T-helper 1 cell treated with Interleukin-12 subunit alpha and Interleukin-12 subunit beta and Interleukin-4 antibody, amounts not matched to agents 30 ng/mL and 1 ng/mL, for 36 hours (primary cell): ENCODE measurements at regions not wholly inside any gene's neighbourhood (a gene's known extent, or its start where the extent isn't known, plus 50 kb on each side); places are given as distances from the start of the nearest gene placed in this dataset.
"Not testable (repeated sequence)": the region's sequence is repeated elsewhere in the genome, so short reads cannot be mapped to it uniquely, and the experiment has no call there.

ENCODE experiments used
- intact Hi-C: fragments of 100-400 bp; cut with micrococcal nuclease; formaldehyde crosslinking; loops from one replicate; pipeline ENCODE4 v1.15.1; 2024

DNA sequence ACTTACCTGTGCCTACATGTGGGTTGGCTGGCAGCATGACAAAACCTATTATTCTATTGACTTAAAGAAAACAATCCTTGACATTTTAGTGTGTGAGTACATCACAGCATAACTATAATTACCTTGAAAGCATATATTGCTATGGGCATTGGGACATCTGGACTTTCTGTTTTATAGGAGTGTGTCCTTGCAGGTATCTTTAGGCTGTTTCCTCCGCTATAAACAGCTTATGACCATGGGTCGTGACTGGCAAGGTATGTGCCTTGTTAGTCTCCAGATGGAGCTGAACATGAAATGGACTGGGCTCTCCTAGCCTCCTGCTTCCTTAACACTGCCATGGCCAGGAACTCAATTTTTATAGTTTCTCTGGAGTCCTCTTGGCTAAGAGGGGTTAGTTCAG is 317.4 kb upstream of the COBL start:
- intact Hi-C loops: no loop called here

DNA sequence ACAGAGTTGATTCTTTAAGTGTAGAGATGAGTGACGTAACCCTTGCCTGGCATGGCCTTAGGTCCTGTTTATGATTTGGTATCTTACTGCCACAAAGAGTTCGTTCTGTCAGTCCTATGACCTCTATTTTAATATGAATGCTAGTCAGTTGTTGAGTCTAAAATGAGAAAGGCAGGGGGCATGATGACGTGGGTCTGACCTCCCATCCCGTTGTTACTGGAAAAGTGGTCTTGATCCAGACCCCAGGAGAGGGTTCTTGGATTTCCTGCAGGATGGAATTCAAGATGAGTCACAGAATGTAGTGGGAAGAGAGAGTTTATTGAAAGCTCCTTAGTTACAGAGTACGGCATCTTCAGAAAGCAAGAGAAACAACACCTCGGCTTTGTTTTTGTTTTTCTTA is 317.0 kb upstream of the COBL start:
- intact Hi-C loops: no loop called here

DNA sequence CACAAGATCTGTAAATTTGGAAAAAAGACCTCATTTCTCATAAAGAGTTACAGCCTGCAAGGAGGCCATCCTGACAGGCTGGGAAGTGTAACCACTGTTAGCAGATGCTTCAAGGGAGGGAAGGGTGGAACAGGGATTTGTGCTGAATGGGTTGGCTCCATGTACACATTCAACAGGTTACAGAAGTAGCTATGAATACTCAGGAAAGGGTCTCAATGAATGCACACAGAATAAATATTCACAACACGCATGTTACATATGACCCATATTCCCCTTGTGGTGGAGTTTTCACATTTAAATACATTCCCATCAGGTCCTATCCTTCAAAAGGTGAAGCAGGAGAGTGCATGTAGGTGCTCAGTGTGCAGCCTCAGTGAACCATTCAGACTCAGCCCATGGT is 316.4 kb upstream of the COBL start:
- intact Hi-C loops: no loop called here

DNA sequence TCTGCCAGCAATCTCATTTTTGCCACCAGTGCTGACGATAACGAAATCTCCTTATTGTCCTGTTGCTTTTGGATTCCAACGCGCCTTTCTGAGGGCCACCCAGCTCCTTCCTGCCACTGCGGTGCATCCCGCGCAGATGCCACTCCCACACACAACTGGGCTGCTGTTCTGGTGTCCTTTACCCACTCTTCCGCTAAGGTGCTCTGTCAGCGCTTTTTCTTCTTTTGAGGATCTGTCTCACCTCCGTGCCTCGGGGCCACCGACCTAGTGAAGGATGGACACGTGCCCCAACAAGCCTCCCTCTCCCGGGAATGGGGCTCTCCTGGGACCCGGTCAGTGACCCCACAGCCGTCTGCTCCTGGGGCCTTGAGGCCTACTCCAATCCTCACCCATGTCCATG is 314.3 kb upstream of the COBL start:
- intact Hi-C loops: no loop called here

DNA sequence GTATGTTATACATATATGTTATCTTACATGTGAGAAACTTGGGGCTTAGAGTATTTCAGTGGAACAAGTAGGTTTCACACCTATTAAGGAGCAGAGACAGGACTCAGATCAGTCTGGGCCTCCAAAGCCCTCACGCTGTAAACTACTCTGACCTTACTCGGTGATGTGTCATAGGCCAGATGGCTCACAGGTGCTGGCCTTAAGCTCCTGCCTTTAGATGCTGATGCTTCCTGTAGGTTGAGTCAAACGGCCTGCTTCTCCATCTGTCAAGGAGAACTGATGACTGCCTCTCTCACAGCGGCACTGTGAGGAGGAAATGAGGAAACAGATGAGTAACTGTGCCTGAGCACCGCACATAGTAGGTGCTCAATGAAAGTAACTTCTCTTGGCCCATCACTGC is 312.6 kb upstream of the COBL start:
- intact Hi-C loops: no loop called here

DNA sequence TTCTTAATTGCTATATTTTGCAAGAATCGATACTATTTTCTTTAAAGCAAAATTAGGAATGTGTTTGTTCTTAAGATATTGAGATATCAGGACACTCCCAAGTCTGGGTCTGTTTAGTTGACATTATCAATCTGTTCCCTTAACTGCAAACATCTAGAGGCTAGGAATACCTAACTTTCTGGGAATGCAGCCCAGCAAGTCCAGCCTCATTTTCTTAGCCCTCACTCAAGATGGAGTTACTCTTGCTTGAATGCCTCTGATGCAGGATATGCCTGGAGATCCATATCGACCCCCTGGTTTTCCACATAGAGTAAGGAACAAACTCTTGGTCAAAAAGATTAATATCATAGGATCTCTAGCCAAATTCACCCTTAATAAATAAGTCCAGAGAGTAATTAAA is 305.3 kb upstream of the COBL start:
- intact Hi-C loops: no loop called here

DNA sequence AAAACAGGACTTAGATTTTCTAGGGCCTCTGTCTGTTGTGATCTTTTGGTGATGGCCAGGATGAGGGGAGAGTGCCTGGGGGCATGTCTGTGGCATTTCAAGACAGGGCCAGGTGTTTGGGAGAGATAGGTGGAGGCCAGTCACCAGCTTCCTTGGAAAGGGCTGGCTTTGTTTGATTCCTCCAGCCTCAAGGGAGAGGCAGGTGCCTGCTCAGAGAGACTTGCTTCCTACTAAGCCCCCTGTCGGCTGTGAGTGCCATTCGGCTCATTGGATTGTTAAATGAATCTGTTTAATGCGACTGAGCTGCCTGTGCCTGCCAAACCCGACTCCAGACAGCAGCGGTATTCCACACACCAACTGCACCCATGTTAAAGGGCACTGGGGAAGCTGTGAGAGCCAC is 304.1 kb upstream of the COBL start:
- intact Hi-C loops: no loop called here

DNA sequence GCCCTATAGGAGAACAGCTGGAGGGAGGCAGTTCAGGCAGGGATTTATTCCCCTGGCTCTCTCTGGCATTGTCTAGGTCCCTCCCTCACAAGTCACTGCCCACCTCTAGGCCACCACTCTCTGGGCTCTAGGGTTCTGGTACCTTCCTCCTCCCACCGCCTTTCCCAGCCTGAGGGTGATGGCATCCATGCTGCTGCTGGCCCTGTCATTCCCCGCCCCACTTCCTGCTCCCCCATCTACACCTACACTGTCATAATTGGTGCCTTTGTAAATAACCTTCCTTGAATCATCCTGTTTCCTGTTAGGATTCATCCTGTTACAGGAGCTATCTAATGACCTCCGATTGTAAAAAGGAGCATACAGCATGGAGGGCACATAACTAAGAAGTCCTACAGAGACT is 303.3 kb upstream of the COBL start:
- intact Hi-C loops: no loop called here

DNA sequence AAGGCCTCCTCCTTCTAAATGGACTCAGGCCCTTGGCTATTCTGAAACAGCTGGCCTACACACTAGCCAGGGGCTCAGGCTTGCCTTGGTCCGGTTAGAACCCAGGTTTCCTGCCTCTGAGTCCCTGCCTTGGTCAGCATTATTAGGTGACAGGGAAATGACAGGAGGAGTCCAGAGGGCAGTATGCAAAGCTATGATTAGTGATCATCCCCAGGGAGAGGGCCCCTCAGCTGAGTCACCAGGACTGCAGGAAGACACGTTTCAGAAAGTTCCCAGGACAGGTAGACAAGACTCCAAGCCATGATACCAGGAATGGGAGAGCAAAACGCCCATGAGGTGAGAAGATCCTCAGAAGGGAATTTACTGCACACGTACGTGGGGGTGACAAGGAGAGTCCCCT is 301.1 kb upstream of the COBL start:
- intact Hi-C loops: no loop called here

DNA sequence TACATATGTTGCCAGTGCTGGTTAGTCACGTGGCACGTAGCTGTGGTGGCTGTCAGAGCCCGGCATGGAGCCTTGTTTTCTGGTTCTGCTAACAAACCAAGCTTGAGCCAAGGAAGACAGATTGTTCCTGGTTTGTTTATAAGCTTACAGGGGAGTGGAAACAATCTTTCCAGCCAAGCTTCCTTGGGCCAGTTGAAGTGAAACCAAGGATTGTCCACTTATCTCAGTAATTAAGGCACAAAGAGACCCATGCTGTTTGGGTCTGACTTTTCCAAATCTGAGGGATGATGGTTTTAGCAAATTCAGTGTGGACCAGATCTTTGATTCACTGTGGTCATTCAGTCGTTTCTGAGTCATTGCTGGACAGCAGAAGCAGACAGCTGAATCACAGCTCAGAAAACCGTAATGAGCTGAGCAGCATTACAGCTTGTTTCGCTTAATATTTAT is 297.3 kb upstream of the COBL start:
- intact Hi-C loops: no loop called here

DNA sequence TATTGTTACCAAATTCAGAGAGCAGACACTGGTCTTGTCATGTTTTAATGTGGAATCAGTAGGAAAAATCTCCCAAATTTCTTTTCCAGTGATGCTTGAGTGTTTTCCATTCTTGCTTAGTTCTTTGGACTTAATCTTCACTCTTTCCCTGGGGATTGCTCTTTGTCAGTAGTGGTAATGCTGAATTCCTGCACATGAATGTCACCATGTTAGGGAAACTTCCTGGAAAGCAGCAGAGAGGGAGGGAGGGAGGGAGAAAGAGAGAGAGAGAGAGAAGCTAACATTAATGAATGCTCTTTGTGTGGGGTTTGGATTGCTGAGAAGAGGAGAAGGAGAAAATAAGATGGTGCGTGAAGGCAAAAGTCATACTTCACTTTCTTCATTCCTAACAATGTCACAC is 295.3 kb upstream of the COBL start:
- intact Hi-C loops: no loop called here

DNA sequence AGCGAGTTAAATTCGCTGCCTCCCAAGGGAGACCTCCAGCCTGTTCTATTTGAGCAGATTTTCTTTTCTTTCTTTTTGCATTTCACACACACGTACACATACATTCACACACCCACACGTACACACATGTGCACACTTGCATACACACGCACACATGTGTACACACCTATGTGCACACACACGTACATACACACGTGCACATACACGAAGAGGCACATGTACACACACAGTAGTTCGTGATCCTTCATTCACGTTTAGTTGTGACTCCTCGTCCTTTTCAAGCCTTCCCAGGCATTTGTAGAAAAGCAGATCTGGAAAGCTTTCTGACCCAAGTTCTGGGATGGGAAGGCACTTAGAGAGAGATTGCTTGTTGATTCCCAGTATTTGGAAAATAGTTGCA is 290.8 kb upstream of the COBL start:
- intact Hi-C loops: no loop called here

DNA sequence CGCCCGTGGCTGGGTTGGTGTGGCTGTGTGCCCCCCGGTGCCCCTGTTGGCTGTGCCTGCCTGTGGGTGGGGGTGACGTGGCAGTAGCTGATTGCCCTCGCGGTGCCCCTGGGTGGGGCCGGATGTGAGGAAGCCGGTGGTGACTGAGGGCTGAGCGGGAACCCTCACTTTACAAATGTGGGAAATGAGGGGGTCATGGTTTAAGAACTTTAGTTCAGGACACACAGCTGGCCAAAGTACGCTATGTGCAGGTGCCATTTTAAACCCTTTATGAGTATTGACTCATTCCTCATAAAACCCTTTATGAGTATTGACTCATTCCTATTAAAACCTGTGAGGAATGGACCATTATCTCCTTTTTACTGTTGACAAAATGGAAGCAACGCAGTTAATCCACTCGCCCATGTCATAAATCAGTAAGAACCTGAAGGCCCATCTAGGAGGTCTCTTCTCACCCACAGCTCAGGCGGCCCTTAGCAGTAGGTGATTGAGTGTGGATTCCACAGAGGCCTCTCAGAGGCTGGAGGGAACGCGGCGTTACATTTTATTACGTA is 290.1 kb upstream of the COBL start:
- intact Hi-C loops: no loop called here

DNA sequence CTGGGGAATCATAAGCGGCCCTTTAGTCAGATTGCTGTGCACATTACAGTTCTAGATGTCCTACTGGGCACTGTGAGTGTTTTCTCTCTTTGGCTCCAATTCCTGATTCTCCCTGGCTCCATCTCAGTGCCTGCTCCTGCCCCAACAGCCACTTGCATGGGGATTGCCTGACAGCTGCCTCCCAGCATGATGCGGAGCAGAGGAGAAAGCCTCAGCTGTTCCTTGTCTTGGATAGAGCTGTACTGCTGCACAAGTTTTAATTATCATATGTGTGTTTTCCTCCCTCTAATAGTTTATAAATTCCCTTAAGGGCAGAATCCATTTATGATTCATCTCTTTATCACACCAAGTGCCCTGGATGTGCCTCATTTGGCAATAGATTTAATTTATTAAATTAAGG is 285.8 kb upstream of the COBL start:
- intact Hi-C loops: no loop called here

DNA sequence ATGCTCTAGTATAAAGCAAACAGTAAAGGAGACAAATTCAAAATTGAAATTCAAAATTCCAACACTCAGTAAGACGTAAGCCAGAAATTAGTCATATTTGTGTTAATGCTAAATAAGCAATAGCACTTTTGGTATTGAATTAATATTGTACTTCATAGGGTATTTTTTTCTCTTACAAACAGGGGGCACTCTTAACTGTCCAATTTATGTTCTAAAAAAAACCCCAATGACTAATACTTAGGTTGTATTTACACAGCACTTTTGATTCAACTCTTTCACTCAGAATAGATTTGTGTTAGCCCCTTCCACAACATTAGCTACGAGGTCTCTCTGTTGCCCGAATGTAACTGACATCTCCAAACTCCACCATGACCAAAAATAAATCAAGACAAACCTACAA is 284.9 kb upstream of the COBL start:
- intact Hi-C loops: no loop called here

DNA sequence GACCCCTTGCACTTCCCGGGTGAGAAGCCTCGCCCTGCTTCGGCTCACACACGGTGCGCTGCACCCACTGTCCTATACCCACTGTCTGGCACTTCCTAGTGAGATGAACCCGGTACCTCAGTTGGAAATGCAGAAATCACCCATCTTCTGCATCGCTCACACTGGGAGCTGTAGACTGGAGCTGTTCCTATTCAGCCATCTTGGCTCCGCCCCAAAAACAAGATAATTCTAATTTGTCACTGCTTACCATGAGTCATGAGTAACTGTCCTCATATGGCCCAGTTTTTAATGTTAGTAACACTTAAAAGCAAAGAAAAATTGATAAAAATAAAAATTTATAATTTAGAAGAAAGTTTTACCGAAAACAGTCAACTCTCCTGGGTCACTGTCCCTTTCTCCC is 283.3 kb upstream of the COBL start:
- intact Hi-C loops: not testable (repeated sequence)

DNA sequence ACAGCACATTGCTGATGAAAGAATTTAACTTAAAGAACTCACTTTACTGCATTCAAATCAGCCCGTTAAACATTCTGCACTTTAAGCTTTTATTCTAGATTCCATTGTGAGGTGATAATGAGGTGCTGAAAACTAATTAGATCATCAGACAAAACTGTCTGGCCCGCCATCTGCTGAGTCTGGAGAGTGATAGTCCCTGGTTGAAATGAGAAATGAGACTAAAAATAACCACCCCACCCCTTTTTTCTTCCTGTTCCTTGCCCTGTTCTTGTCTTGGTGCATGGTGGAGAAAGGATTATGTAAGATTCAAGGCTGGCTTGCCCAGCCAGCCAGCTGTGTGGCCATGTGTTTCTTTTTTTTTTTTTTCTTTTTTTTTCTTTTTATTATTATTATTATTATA is 277.0 kb upstream of the COBL start:
- intact Hi-C loops: no loop called here

DNA sequence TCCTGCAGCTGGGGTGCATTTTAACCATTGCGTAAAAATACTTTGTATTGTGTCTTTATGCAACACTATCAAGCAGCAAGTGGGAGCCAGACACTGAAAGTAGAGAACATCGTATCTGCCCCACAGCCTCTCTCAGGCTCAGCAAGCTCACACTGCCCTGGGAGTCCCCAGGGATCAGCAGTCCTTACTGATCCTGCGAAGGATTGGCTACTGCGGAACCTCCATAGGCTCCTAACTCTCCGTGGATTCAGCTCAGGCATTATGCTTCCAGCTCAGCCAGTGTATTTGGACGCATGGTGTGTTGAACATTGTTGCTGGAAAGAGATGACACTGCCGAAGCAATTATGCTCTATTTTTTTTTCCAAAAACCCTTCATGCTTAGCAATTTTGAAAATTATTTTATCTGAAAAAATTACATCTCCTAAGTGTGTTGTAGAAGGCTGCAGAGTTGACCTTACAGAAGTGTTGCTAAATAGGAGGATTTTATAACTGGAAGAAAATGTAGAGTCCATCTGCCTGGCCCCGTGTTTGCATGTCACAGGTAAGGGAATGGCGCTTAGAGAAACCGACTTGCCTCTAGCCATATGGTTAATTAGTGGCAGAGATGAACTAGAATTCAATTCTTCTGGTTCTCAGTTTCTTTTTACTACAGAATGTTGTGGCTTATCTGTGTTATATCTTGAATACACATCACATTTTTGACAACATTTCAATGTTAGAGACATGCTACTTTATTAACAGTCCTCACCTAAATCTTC is 276.4 kb upstream of the COBL start:
- intact Hi-C loops: no loop called here

DNA sequence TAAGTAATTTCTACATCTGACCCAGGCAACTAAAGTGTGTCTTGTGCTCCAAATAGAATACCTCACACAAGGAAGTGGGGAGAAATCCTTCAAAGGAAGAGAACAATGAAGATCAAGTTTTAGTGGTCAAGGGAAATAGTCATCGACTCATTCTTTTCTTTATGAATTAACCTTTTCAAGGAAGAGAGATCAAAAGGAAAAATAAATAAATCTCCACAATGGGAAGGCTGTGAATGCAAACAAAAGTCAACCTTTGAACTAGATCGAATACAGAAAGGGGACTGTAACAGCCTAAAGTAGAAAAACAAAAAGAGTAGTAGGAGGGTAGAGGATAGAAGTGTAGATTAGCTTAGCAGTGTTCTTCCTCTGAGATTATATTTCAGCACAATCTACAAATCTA is 274.6 kb upstream of the COBL start:
- intact Hi-C loops: no loop called here

DNA sequence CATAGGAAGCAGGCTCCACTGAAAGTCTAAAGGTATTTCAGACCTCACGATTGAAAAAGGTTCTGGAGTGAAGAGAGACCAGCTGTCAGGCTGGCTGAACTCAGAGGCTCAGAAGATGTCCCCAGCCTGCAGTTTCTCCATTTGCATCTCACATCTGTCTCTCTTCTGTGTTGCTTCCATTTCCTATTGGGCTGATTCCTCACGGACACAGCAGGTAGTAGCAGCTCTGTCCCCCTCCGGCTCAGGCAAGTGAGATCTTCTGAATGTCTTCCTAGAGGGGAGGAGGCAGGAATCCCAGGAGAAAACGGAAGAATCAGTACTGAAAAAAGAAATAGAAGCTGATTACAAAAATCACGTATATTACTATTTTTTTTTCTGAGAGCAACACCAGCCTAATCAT is 274.1 kb upstream of the COBL start:
- intact Hi-C loops: no loop called here

DNA sequence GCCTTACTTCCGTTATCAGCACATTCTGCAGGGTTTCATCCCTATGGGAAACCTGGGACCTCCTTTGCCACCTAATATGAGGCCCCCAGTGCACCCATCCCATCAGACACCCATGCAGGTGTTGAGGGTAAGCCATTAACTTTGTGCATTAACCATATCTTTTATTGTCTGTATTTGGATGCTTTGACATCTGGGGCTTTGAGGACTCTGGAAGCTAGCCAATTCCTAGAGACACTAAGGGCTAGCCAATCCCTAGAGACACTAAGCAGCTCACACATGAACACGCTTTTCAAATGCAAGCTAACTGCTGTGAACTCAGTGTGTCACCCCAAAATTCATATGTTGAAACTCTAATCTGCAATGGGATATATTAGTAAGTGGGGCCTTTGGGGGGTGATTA is 272.5 kb upstream of the COBL start:
- intact Hi-C loops: no loop called here

DNA sequence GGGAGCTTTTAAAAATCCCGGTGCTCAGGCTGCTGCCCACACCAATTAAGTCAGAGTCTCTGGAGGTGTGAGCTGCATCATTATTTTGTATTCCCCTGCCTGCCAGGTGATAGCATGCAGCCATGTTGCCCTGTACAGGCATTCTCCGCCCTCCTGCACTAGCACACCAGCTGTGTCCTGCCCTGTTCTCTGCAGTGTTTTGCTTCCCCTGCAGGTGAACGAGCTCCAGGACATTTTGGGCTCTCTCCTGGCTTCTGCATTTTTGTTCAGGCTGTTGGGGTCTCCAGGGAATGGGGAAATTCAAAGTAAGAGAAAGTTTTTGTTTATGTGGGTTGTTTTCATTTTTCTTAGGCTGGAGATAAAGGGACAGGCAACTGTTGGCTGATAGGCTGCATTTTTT is 271.0 kb upstream of the COBL start:
- intact Hi-C loops: no loop called here

DNA sequence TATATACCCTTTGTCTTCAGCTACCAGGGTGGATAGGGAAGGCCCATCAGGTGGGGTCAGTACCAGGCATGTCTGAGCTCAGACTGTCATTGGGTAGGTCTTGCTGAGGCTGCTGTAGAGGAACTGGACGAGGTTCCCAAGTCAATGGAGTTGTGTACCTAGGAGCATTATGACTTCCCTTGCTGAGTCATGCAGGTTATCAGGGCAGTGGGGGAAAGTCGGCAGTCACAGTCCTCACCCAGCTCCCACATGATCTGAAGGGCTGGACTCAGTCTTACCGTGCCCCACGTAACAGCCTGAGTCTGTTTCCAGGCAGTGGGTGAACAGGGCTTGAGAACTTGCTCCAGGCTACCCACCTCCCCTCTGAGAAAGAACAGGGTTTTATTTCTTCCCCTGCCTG is 260.8 kb upstream of the COBL start:
- intact Hi-C loops: no loop called here

DNA sequence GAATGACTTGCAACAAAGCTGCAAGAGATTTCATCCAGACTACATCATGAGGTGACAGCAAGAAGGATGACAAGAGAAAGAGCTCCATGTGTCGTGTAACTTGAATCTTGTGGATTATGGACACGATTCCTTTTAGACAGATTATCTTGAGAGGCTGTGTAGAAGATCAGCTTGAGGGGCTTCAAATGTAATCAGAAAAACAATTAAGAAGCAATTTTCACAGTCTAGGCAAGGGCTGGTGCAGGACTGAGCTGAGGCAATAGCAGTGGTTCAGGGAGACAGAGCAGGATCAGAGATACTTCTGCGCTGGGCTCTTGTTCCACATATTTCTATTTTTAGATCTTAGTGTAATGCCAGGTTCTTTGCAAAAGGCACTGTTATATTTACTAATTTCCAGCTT is 253.0 kb upstream of the COBL start:
- intact Hi-C loops: no loop called here
